SU-DHL-6 (cell line): ENCODE measurements at regions not wholly inside any gene's neighbourhood (a gene's known extent, or its start where the extent isn't known, plus 50 kb on each side); places are given as distances from the start of the nearest gene placed in this dataset.

Source experiments
- EZH2phosphoT487 ChIP-seq: fragments of 200-600 bp; sonication (generic), shearing (Covaris generic); conservative IDR thresholded peaks from 2 replicates; pipeline ENCODE4 v1.6.1; 2018; ENCODE audit warnings: mild to moderate bottlenecking, antibody characterized with exemption, low read length, moderate library complexity, mixed read lengths
- TF ChIP-seq, protein P1 (sequence below): fragments of 200-600 bp; sonication (generic); IDR thresholded peaks from one replicate; pipeline ENCODE4 v1.5.1; 2017; ENCODE audit warnings: antibody characterized with exemption, mild to moderate bottlenecking, low read length, moderate library complexity; ENCODE audit not compliant: insufficient read depth, poor library complexity, severe bottlenecking

GRCh38 chr22:22049684-22050083 lies 67.1 kb upstream of the TOP3B start:
- TF ChIP-seq EZH2phosphoT487: no peak
- TF ChIP-seq, protein P1, sequence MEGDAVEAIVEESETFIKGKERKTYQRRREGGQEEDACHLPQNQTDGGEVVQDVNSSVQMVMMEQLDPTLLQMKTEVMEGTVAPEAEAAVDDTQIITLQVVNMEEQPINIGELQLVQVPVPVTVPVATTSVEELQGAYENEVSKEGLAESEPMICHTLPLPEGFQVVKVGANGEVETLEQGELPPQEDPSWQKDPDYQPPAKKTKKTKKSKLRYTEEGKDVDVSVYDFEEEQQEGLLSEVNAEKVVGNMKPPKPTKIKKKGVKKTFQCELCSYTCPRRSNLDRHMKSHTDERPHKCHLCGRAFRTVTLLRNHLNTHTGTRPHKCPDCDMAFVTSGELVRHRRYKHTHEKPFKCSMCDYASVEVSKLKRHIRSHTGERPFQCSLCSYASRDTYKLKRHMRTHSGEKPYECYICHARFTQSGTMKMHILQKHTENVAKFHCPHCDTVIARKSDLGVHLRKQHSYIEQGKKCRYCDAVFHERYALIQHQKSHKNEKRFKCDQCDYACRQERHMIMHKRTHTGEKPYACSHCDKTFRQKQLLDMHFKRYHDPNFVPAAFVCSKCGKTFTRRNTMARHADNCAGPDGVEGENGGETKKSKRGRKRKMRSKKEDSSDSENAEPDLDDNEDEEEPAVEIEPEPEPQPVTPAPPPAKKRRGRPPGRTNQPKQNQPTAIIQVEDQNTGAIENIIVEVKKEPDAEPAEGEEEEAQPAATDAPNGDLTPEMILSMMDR: no peak
